NCI-H2227 treated with DMSO at 0.1 percent for 48 hours (cell line): ENCODE measurements at regions not wholly inside any gene's neighbourhood (a gene's known extent, or its start where the extent isn't known, plus 50 kb on each side); places are given as distances from the start of the nearest gene placed in this dataset.
"Not testable (repeated sequence)": the region's sequence is repeated elsewhere in the genome, so short reads cannot be mapped to it uniquely, and the experiment has no call there.

Source experiments
- DNase-seq: peaks from one replicate; lab custom pipeline; 2025; lab: John Stamatoyannopoulos, UW

DNA sequence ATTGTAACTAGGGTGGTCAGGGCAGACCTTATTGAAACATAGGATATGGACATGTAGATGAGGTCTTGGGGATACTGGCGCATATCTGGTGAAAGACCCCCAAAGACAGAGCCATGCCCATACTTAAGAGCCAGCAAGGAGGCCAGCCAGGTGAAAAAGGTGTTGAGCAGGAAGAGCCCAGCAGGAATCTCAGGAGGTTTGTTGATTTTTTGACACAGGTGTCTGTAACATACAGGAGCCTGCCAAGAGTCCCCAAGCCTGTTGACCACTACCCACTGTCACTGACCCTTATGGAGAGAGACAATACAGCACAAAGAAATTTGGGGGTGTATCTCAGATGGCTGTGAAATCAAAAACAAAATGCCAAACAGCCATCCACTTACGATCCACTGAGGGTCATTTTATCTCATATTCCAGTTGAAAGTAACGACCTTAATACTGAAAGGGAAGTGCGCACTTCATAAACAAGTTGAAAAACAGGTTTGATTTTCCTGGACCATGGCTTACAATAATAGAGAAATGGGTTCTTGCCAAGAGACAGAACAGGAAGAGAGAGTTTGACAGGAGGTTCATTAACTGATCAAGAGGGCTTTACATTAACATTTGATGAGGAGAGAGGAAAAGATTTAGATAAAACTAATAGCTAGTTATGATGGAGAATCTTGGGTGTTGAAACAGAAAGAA lies 163.6 kb downstream of the GLUL start:
- no peak for DNase-seq

GRCh38 chr1:182226618-182227017 lies 165.0 kb downstream of the GLUL start:
- no peak for DNase-seq

GRCh38 chr1:182225755-182226154 lies 164.2 kb upstream of the ZNF648 start:
- DNase-seq = not testable (repeated sequence)

GRCh38 chr1:182221990-182222389 lies 160.5 kb upstream of the ZNF648 start:
- DNase-seq = not testable (repeated sequence)

DNA sequence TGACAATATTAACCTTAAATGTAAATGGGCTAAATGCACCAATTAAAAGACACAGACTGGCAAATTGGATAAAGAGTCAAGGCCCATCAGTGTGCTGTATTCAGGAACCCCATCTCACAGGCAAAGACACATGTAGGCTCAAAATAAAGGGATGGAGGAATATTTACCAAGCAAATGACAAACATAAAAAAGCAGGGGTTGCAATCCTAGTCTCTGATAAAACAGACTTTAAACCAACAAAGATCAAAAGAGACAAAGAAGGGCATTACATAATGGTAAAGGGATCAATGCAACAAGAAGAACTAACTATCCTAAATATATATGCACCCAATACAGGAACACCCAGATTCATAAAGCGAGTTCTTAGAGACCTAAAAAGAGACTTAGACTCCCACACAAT lies 159.9 kb upstream of the ZNF648 start:
- DNase-seq = not testable (repeated sequence)

DNA sequence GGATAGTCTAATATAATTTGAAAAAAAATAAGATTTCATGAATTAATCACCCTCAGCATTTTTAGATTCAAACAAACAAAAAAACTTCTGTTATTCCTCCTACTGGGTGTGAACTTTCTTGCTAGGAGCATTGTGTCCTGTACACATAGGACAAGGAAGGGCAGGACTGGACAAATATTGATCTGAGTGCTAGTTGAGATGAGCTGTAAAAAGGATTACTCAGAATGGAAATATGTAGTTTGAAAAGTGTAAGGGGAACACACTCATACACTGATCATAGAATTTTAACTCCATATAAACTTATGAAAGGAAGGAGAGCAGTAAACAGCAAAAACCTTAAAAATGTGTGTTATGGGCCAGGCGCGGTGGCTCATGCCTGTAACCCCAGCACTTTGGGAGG lies 156.5 kb upstream of the ZNF648 start:
- DNase-seq = no peak

GRCh38 chr1:182217071-182217470 lies 155.6 kb upstream of the ZNF648 start:
- no peak for DNase-seq

DNA sequence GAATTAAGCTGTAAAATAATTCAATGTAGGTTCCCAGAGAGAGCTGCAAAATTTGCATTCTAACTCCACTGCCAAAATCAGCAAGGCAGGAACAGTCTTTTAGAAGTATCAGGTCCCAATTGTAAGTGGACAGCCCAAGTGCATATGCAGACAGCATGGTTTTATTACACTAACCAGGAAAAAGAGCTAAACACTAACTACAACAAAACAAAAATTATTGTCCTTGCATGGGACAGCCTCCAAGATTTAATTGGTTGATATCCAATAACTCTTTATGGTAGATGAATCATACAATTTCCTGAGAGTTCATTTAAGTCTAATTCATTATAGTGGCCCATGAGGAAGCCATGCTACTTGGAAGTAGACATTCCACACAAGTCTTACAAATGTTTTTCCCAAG lies 154.3 kb upstream of the ZNF648 start:
- no peak for DNase-seq

GRCh38 chr1:182213163-182213562 lies 151.7 kb upstream of the ZNF648 start:
- no peak for DNase-seq

- no peak for DNase-seq
Measured at GRCh38 chr1:182211386-182211785, 149.9 kb upstream of the ZNF648 start.

DNA sequence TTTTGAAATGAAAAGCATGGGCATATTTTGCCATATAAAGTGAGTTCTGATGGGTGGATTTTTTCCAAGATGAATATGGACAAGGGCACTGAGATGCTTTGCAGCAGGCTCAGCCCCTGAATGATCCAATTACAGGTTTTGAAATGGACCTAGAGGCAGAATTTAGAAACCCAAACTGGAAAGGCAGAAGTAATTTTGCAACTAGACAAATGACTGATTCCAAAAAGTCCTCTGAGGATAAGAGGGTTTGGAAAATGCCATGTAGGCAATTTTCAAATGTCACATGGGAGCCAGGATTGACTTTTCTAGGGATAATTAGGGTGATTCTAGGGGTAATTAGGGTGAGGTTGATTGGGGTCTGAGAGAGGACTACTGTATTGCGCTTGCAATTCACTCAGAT lies 148.9 kb upstream of the ZNF648 start:
- no peak for DNase-seq

- no peak for DNase-seq
Measured at GRCh38 chr1:182207300-182207699, 145.8 kb upstream of the ZNF648 start.

DNA sequence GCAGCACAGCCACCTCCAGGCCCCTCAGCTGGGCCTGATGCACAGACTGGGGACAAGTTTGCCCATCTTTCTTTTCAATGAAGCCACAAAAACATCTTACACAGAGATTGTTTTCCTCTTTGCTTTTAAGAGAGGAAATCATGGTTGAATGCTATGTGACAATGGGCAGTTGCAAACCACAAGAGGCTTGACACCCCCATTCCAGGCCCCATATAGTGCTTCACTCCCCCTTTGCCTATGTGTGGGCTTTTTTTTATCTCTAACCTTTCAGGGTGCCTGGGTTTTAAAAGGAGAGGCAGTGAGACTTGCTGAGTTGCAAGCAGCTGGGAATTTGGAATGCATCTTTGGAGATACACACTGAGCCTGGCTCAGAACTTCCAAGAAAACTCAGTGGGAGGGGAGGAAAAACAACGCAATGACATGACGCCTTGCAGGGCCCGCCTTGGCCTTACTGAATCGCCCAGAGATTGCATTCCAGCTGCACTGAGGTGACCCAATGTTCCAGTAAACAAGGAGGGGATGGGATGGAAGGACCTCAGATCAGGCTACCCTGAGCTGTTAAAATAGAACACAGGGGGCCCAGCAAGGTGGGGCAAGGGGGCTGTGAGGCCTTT lies 145.2 kb upstream of the ZNF648 start:
- no peak for DNase-seq

DNA sequence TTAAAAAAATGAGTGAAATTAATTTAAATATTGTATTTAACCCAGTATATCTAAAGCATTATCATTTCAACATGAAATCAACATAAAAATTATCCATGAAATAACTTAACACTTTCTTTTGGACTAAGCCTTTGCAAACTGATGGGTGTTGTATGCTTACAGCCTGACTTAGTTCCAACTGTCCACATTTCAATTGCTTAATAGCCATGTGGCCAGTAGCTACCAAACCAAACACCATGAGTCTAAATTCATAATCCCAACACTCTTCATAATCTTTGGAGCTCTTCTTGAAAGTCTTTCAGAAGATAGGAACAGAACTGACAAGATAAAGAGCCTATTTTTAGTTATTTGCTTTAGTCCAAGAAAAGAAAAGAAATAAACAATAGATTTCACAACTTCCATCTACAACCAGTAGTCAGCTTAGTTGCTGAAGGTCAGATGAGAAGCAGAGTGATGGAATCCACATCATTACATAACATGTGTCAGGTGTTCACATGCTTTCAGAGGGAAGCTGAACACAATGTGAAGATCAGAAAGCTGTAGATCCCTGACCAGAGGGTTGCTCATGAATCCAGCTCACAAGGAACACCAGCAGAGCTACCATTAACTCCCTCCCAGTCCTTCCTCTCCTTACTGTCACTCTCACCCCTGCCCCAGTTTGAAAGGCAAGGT lies 144.0 kb upstream of the ZNF648 start:
- DNase-seq = no peak

- no peak for DNase-seq
Measured at GRCh38 chr1:182203191-182203875, 141.8 kb upstream of the ZNF648 start.

GRCh38 chr1:182201490-182201889 lies 140.0 kb upstream of the ZNF648 start:
- not testable (repeated sequence) for DNase-seq

GRCh38 chr1:182200025-182200812 lies 138.7 kb upstream of the ZNF648 start:
- DNase-seq = no peak

- DNase-seq = no peak
Measured at GRCh38 chr1:182198006-182198605, 136.6 kb upstream of the ZNF648 start.

GRCh38 chr1:182196897-182197870 lies 135.7 kb upstream of the ZNF648 start:
- no peak for DNase-seq

DNA sequence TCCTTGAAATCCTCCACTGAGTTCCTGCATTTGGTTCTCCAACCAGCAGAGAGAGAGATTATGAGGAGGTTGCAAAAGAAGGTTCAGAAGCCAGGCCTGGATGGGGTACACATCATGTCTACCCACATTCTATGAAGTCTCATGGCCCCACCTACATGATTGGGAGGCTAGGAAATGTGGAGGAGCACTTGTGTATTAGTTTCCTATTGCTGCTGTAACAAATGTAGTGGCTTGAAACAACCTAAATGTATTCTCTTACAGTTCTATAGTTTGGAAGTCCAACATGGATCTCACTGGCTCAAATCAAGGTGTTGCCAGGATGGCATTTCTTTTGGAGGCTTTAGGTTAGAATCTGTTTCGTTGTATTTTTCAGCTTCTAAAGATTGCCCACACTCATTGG lies 134.2 kb upstream of the ZNF648 start:
- no peak for DNase-seq
